ENCODE measurements at regions not wholly inside any gene's neighbourhood (a gene's known extent, or its start where the extent isn't known, plus 50 kb on each side); places are given as distances from the start of the nearest gene placed in this dataset.

GRCh38 chr1:106200711-106201110 lies 855.8 kb upstream of the PRMT6 start:
- no peak for DNase-seq

- DNase-seq: no peak
Observed at GRCh38 chr1:106207185-106207584, 849.3 kb upstream of the PRMT6 start.

- DNase-seq: no peak
Observed at GRCh38 chr1:106217765-106218164, 838.7 kb upstream of the PRMT6 start.

GRCh38 chr1:106222403-106222802 lies 834.1 kb upstream of the PRMT6 start:
- no peak for DNase-seq

- DNase-seq: no peak
Observed at GRCh38 chr1:106223213-106223612, 833.3 kb upstream of the PRMT6 start.

- DNase-seq: no peak
Observed at GRCh38 chr1:106224426-106224825, 832.0 kb upstream of the PRMT6 start.

GRCh38 chr1:106225403-106225802 lies 831.1 kb upstream of the PRMT6 start:
- no peak for DNase-seq

- no peak for DNase-seq
Observed at GRCh38 chr1:106226550-106226949, 829.9 kb upstream of the PRMT6 start.

- DNase-seq: no peak
Observed at GRCh38 chr1:106232128-106232527, 824.3 kb upstream of the PRMT6 start.

- no peak for DNase-seq
Observed at GRCh38 chr1:106233511-106233910, 823.0 kb upstream of the PRMT6 start.

GRCh38 chr1:106249365-106249764 lies 807.1 kb upstream of the PRMT6 start:
- DNase-seq: no peak

GRCh38 chr1:106249810-106250209 lies 806.7 kb upstream of the PRMT6 start:
- DNase-seq: no peak

GRCh38 chr1:106254748-106255147 lies 801.7 kb upstream of the PRMT6 start:
- no peak for DNase-seq

- DNase-seq: no peak
Observed at GRCh38 chr1:106266786-106267185, 789.7 kb upstream of the PRMT6 start.

- DNase-seq: no peak
Observed at GRCh38 chr1:106268070-106268469, 788.4 kb upstream of the PRMT6 start.

GRCh38 chr1:106276871-106277270 lies 779.6 kb upstream of the PRMT6 start:
- no peak for DNase-seq

- DNase-seq: no peak
Observed at GRCh38 chr1:106277786-106278185, 778.7 kb upstream of the PRMT6 start.

- DNase-seq: no peak
Observed at GRCh38 chr1:106278716-106279115, 777.8 kb upstream of the PRMT6 start.

GRCh38 chr1:106289265-106289928 lies 767.1 kb upstream of the PRMT6 start:
- DNase-seq: no peak

- DNase-seq: no peak
Observed at GRCh38 chr1:106290805-106291501, 765.5 kb upstream of the PRMT6 start.

GRCh38 chr1:106292130-106292529 lies 764.3 kb upstream of the PRMT6 start:
- no peak for DNase-seq

- DNase-seq: no peak
Observed at GRCh38 chr1:106296431-106296830, 760.0 kb upstream of the PRMT6 start.

GRCh38 chr1:106304106-106304505 lies 752.4 kb upstream of the PRMT6 start:
- DNase-seq: no peak

GRCh38 chr1:106319612-106320011 lies 736.9 kb upstream of the PRMT6 start:
- DNase-seq: no peak

GRCh38 chr1:106325600-106325999 lies 730.9 kb upstream of the PRMT6 start:
- no peak for DNase-seq

Measured in activated T-cell treated with anti-CD3 and anti-CD28 coated beads, Interleukin-2, amount 50 U/mL, for 48 hours (primary cell).